Parathyroid adenoma (tissue), 2 donors: ENCODE measurements at regions not wholly inside any gene's neighbourhood (a gene's known extent, or its start where the extent isn't known, plus 50 kb on each side); places are given as distances from the start of the nearest gene placed in this dataset.

Experiments used
- H2AFZ ChIP-seq: fragments of 300-600 bp; sonication (generic); one replicate; pipeline ENCODE4 v1.7.0; 2017; ENCODE audit warnings: antibody characterized with exemption, mild to moderate bottlenecking
- H3K27ac ChIP-seq: fragments of 300-600 bp; sonication (generic); one replicate; pipeline ENCODE4 v1.7.0; 2017
- H3K27me3 ChIP-seq: fragments of 300-600 bp; sonication (generic); one replicate; pipeline ENCODE4 v1.7.0; 2017; ENCODE audit warnings: low read length; ENCODE audit not compliant: control insufficient read depth, insufficient read depth
- H3K36me3 ChIP-seq: fragments of 300-600 bp; sonication (generic); one replicate; pipeline ENCODE4 v1.7.0; 2017; ENCODE audit warnings: low read length; ENCODE audit not compliant: control insufficient read depth, insufficient read depth
- H3K4me1 ChIP-seq: fragments of 300-600 bp; sonication (generic); one replicate; pipeline ENCODE4 v1.7.0; 2017; ENCODE audit warnings: control low read depth
- H3K4me2 ChIP-seq: fragments of 300-600 bp; sonication (generic); one replicate; pipeline ENCODE4 v1.7.0; 2017; ENCODE audit warnings: low read length
- H3K4me3 ChIP-seq: fragments of 300-600 bp; sonication (generic); one replicate; pipeline ENCODE4 v1.7.0; 2017; ENCODE audit warnings: low read depth, low read length
- H3K79me2 ChIP-seq: fragments of 300-600 bp; sonication (generic); one replicate; pipeline ENCODE4 v1.7.0; 2017; ENCODE audit warnings: control low read depth
- H3K9ac ChIP-seq: fragments of 300-600 bp; sonication (generic); one replicate; pipeline ENCODE4 v1.7.0; 2017; ENCODE audit warnings: mild to moderate bottlenecking
- H3K9me3 ChIP-seq: fragments of 300-600 bp; sonication (generic); one replicate; pipeline ENCODE4 v1.7.0; 2017; ENCODE audit warnings: low read length; ENCODE audit not compliant: control insufficient read depth
- CTCF ChIP-seq: fragments of 300-600 bp; sonication (generic); IDR thresholded peaks from one replicate; pipeline ENCODE4 v1.7.0; 2017; ENCODE audit warnings: antibody characterized with exemption, mild to moderate bottlenecking
- donor health status: primary hyperparathyroidism.

- Histone ChIP-seq H3K4me3 (no peak overlapping the region), H3K36me3 (no peaks in the 10 kb centered on the region), H3K4me2 (no peak overlapping the region), H3K4me1 (no peaks in the 10 kb centered on the region), H3K27me3 (no peaks in the 10 kb centered on the region), H3K79me2 (no peaks in the 10 kb centered on the region), H3K9me3 (no peaks in the 10 kb centered on the region), H3K27ac (no peak overlapping the region), H3K9ac (no peak overlapping the region), H2AFZ (no peak overlapping the region)
- no peak for TF ChIP-seq CTCF
Measured at GRCh38 chr9:108673386-108673785, 182.4 kb downstream of the ACTL7B start.

- H3K36me3 ChIP-seq: no peaks in the 10 kb centered on the region
- no peak overlapping the region for H3K9ac ChIP-seq
- no peak overlapping the region for H2AFZ ChIP-seq
- no peaks in the 10 kb centered on the region for H3K4me1 ChIP-seq
- H3K27me3 ChIP-seq: no peaks in the 10 kb centered on the region
- no peaks in the 10 kb centered on the region for H3K79me2 ChIP-seq
- H3K4me3 ChIP-seq: no peak overlapping the region
- no peak for TF ChIP-seq CTCF
- H3K27ac ChIP-seq: no peak overlapping the region
- H3K4me2 ChIP-seq: no peak overlapping the region
- no peaks in the 10 kb centered on the region for H3K9me3 ChIP-seq
Measured at GRCh38 chr9:108672475-108673190, 183.2 kb downstream of the ACTL7B start.

GRCh38 chr9:108671794-108672193, 184.0 kb downstream of the ACTL7B start:
- Histone ChIP-seq H3K9me3 (no peaks in the 10 kb centered on the region), H3K79me2 (no peaks in the 10 kb centered on the region), H3K36me3 (no peaks in the 10 kb centered on the region), H3K9ac (no peak overlapping the region), H2AFZ (no peak overlapping the region), H3K4me1 (no peaks in the 10 kb centered on the region), H3K27me3 (no peaks in the 10 kb centered on the region), H3K27ac (no peak overlapping the region), H3K4me2 (no peak overlapping the region), H3K4me3 (no peak overlapping the region)
- TF ChIP-seq CTCF: no peak

- Histone ChIP-seq H3K79me2 (no peaks in the 10 kb centered on the region), H3K36me3 (no peaks in the 10 kb centered on the region), H2AFZ (no peak overlapping the region), H3K4me3 (no peak overlapping the region), H3K4me1 (no peaks in the 10 kb centered on the region), H3K9me3 (no peaks in the 10 kb centered on the region), H3K9ac (no peak overlapping the region), H3K4me2 (no peak overlapping the region), H3K27me3 (no peaks in the 10 kb centered on the region), H3K27ac (no peak overlapping the region)
- no peak for TF ChIP-seq CTCF
Measured at GRCh38 chr9:108671176-108671575, 184.6 kb downstream of the ACTL7B start.

- TF ChIP-seq CTCF: no peak
- Histone ChIP-seq H3K36me3 (no peaks in the 10 kb centered on the region), H3K4me3 (no peak overlapping the region), H3K27ac (no peak overlapping the region), H3K4me1 (no peaks in the 10 kb centered on the region), H3K4me2 (no peak overlapping the region), H2AFZ (no peak overlapping the region), H3K79me2 (no peaks in the 10 kb centered on the region), H3K9ac (no peak overlapping the region), H3K9me3 (no peaks in the 10 kb centered on the region), H3K27me3 (no peaks in the 10 kb centered on the region)
Measured at GRCh38 chr9:108668938-108669335, 186.8 kb downstream of the ACTL7B start.
